Karpas-422 (cell line): ENCODE measurements at regions not wholly inside any gene's neighbourhood (a gene's known extent, or its start where the extent isn't known, plus 50 kb on each side); places are given as distances from the start of the nearest gene placed in this dataset.
"Not testable (repeated sequence)": the region's sequence is repeated elsewhere in the genome, so short reads cannot be mapped to it uniquely, and the experiment has no call there.

Experiments
- DNase-seq: peaks from one replicate; pipeline ENCODE4 v3.0.0-alpha.2; 2015
- H2AFZ ChIP-seq: fragments of 200-600 bp; sonication (generic); 2 replicates; pipeline ENCODE4 v1.6.1; 2014; ENCODE audit warnings: antibody characterized with exemption, low read length, mixed read lengths
- H3K27ac ChIP-seq: fragments of 200-600 bp; sonication (generic); 2 replicates; pipeline ENCODE4 v1.5.1; 2014; ENCODE audit warnings: mild to moderate bottlenecking, low read length, moderate library complexity
- H3K27me3 ChIP-seq: fragments of 200-600 bp; sonication (generic); 2 replicates; pipeline ENCODE4 v1.6.1; 2014; ENCODE audit warnings: low read length, mixed read lengths
- H3K36me3 ChIP-seq: fragments of 200-600 bp; sonication (generic); 2 replicates; pipeline ENCODE4 v1.6.1; 2014; ENCODE audit warnings: low read length, mixed read lengths; ENCODE audit not compliant: insufficient read depth
- H3K4me1 ChIP-seq: fragments of 200-600 bp; sonication (generic); 2 replicates; pipeline ENCODE4 v1.6.1; 2014; ENCODE audit warnings: mild to moderate bottlenecking, low read length, mixed read lengths
- H3K4me2 ChIP-seq: fragments of 200-600 bp; sonication (generic); 2 replicates; pipeline ENCODE4 v1.6.1; 2014; ENCODE audit warnings: low read length, low read depth, mild to moderate bottlenecking; ENCODE audit not compliant: poor library complexity, severe bottlenecking
- H3K4me3 ChIP-seq: fragments of 200-600 bp; sonication (generic); 2 replicates; pipeline ENCODE4 v1.5.1; 2014; ENCODE audit warnings: mild to moderate bottlenecking, antibody characterized with exemption, low read length, mixed read lengths
- H3K79me2 ChIP-seq: fragments of 200-600 bp; sonication (generic); 2 replicates; pipeline ENCODE4 v1.6.1; 2014; ENCODE audit warnings: mild to moderate bottlenecking, low read length, mixed read lengths
- H3K9ac ChIP-seq: fragments of 200-600 bp; sonication (generic); 2 replicates; pipeline ENCODE4 v1.6.0; 2014; ENCODE audit warnings: low read length
- H3K9me2 ChIP-seq: fragments of 200-600 bp; sonication (generic), shearing (Covaris generic); replicated peaks from 2 replicates; pipeline ENCODE4 v1.6.0; 2014; ENCODE audit warnings: mild to moderate bottlenecking, low read length, moderate library complexity; ENCODE audit not compliant: insufficient read depth
- H3K9me3 ChIP-seq: fragments of 300-700, 200-600 bp; sonication (generic); 2 replicates; pipeline ENCODE4 v1.6.1; 2014; ENCODE audit warnings: low read length, mixed read lengths
- H4K20me1 ChIP-seq: fragments of 200-600 bp; sonication (generic); 2 replicates; pipeline ENCODE4 v1.6.1; 2014; ENCODE audit warnings: mild to moderate bottlenecking, antibody characterized with exemption, low read length, low read depth; ENCODE audit not compliant: insufficient read depth

DNA sequence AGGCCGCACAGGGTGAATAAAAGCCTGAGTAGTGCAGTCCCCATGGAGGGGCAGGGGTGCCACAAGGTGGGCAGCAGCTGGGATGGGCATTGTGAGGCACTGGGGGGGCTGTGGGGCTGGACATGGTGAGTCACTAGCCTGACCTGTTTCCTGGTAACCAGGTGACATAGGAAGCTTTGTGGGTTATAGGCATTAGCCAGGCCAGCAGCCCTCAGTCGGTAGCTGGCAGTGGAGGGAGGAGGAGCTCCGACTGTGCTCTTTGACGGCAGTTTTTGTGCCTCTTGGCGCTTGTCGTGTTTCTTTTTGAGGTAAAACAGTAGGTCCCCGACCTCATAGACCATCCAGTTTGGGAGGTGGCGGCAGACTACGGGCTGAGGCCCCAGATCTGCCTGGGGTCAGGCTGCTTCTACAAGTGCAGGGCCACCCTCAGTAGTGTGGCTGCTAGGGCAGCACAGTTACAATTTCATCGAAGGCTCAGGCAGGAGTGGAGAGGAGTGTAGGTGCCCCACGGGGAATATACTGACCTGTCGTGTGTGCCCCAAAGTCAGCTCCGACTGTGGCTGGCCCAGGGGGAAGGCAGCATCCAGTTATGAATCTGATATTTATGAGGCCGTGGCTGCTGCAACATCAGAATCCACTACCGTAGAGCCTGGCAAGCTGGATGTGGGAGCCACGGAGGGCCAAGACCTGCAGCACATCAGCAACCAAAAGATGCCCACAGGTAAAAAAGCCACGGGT is 107.7 kb downstream of the CRYBB2 start:
- Histone ChIP-seq H3K4me1 (no peaks in the 10 kb centered on the region), H3K27ac (no peak overlapping the region), H3K4me2 (no peak overlapping the region), H3K9me3 (no peaks in the 10 kb centered on the region), H3K36me3 (no peaks in the 10 kb centered on the region), H3K27me3 (no peaks in the 10 kb centered on the region), H3K9ac (no peak overlapping the region), H2AFZ (no peak overlapping the region), H4K20me1 (no peaks in the 10 kb centered on the region), H3K9me2 (no peaks in the 10 kb centered on the region), H3K4me3 (no peak overlapping the region), H3K79me2 (no peaks in the 10 kb centered on the region)
- no peak for DNase-seq

DNA sequence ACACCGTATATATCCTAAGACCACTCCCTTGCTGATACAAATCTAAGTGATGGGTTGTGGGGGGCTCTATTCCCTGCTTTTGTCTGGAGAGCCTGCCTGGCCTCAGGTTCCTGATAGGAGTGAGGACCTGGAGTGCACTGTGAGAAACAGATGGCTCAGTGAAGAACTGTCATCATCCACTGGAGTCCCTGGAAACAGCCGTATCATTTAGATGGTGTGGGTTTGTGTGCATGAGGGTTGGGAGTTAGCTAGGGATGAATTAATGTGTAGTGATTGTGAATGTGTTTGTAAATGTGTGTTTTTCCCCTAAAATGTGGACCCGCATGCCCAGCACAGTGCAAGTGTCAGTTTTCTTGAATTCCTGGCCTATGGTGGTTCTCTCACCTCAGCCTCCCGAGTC is 111.6 kb downstream of the CRYBB2 start:
- Histone ChIP-seq H3K9ac (no peak overlapping the region), H3K79me2 (no peaks in the 10 kb centered on the region), H3K4me1 (no peaks in the 10 kb centered on the region), H3K9me2 (no peaks in the 10 kb centered on the region), H3K9me3 (no peaks in the 10 kb centered on the region), H2AFZ (no peak overlapping the region), H3K27me3 (no peaks in the 10 kb centered on the region), H4K20me1 (no peaks in the 10 kb centered on the region), H3K36me3 (no peaks in the 10 kb centered on the region), H3K4me2 (no peak overlapping the region), H3K27ac (no peak overlapping the region), H3K4me3 (no peak overlapping the region)
- DNase-seq = no peak

GRCh38 chr22:25331911-25332310 is 112.5 kb downstream of the CRYBB2 start:
- not testable (repeated sequence) for H3K27ac ChIP-seq, H3K9ac ChIP-seq, H3K27me3 ChIP-seq, DNase-seq, H3K9me3 ChIP-seq, H3K36me3 ChIP-seq, H2AFZ ChIP-seq, H3K4me2 ChIP-seq, H3K9me2 ChIP-seq, H4K20me1 ChIP-seq, H3K4me3 ChIP-seq, H3K79me2 ChIP-seq, H3K4me1 ChIP-seq

DNA sequence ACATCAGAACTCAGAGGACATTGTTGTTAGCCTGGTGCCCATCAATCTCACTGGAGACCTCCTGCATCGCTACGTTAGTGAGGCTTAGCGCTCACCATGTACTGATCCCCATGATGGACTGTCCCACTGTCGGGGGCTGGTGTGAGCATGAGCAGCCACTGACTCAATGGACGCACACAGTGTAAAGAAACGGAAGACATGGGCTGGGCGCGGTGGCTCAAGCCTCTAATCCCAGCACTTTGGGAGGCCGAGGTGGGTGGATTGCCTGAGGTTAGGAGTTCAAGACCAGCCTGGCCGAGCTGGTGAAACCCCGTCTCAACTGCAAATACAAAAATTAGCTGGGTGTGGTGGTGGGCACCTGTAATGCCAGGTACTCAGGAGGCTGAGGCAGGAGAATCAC is 112.9 kb downstream of the CRYBB2 start:
- H3K4me3 ChIP-seq = no peak overlapping the region
- no peak overlapping the region for H3K27ac ChIP-seq
- H3K4me1 ChIP-seq = no peaks in the 10 kb centered on the region
- no peaks in the 10 kb centered on the region for H3K9me3 ChIP-seq
- H3K9ac ChIP-seq = no peak overlapping the region
- H4K20me1 ChIP-seq = no peaks in the 10 kb centered on the region
- no peak for DNase-seq
- no peak overlapping the region for H2AFZ ChIP-seq
- no peaks in the 10 kb centered on the region for H3K36me3 ChIP-seq
- H3K9me2 ChIP-seq = no peaks in the 10 kb centered on the region
- H3K27me3 ChIP-seq = no peaks in the 10 kb centered on the region
- H3K79me2 ChIP-seq = no peaks in the 10 kb centered on the region
- no peak overlapping the region for H3K4me2 ChIP-seq

DNA sequence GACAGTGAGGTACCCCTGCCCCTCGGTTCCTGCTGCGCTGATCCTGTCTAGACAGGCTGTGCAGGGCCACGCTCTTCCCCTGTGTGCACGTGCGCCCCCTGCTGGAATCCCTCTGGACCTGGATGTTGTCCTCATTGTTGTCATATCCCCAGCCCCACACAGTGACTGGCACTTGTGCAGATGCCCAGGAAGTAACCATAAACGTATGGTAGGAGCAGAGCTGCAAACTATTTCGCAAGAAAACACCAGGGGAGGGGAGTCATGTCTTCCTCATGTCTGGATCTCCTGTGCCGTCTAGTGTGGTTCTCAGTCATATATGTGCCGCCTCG is 114.7 kb downstream of the CRYBB2 start:
- peak; percentile 79 for DNase-seq

DNA sequence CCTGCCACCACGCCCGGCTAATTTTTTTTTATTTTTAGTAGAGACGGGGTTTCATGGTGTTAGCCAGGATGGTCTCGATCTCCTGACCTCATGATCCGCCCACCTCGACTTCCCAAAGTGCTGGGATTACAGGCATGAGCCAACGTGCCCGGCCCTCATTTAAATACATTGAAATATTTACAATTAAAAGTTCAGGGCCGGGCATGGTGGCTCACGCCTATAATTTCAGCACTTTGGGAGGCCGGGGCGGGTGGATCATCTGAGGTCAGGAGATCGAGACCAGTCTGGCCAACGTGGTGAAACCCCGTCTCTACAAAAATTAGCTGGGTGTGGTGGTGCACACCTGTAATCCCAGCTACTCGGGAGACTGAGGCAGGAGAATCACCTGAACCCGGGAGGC is 115.2 kb downstream of the CRYBB2 start:
- DNase-seq, H3K4me1 ChIP-seq, H3K9me3 ChIP-seq, H3K4me2 ChIP-seq, H4K20me1 ChIP-seq, H2AFZ ChIP-seq, H3K27ac ChIP-seq, H3K36me3 ChIP-seq, H3K9ac ChIP-seq, H3K4me3 ChIP-seq, H3K27me3 ChIP-seq, H3K79me2 ChIP-seq, H3K9me2 ChIP-seq: not testable (repeated sequence)

More for the DNA sequence above, 114.7 kb downstream of the CRYBB2 start:
- no peaks in the 10 kb centered on the region for H3K9me3 ChIP-seq
- no peaks in the 10 kb centered on the region for H4K20me1 ChIP-seq
- H3K9ac ChIP-seq = no peak overlapping the region
- H3K27ac ChIP-seq = no peak overlapping the region
- H3K4me1 ChIP-seq = no peaks in the 10 kb centered on the region
- H3K36me3 ChIP-seq = no peaks in the 10 kb centered on the region
- no peak overlapping the region for H3K4me2 ChIP-seq
- no peak overlapping the region for H2AFZ ChIP-seq
- H3K9me2 ChIP-seq = no peaks in the 10 kb centered on the region
- H3K79me2 ChIP-seq = no peaks in the 10 kb centered on the region
- no peak overlapping the region for H3K4me3 ChIP-seq
- no peaks in the 10 kb centered on the region for H3K27me3 ChIP-seq

DNA sequence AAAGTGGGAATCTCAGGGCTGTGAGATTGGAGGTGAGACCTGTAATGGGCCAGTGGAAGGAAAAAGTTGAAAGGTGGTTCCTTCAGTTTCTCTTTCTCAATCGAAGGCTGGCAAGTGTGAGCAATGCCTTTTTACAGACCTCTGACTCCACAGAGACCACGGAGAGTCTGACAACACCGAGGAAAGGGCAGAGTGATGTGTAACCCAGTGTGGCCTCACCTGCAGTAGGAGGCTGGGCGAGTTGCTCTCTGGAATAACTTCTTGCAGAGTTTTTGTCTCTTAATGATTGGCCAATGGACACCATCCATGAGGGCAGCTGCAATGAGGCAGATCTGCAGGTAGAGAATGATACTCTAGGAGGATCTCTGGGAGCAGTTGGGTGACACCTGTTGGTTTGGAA is 115.8 kb downstream of the CRYBB2 start:
- not testable (repeated sequence) for H3K36me3 ChIP-seq, H3K9ac ChIP-seq, H3K9me3 ChIP-seq, H3K27me3 ChIP-seq, H3K4me2 ChIP-seq, H2AFZ ChIP-seq, H3K4me3 ChIP-seq, H3K79me2 ChIP-seq, H3K9me2 ChIP-seq, H3K4me1 ChIP-seq, H3K27ac ChIP-seq, DNase-seq, H4K20me1 ChIP-seq

GRCh38 chr22:25340536-25340935 is 121.1 kb downstream of the CRYBB2 start:
- H3K9me2 ChIP-seq, H3K4me2 ChIP-seq, H4K20me1 ChIP-seq, H3K9ac ChIP-seq, H3K4me3 ChIP-seq, H3K36me3 ChIP-seq, H3K9me3 ChIP-seq, H2AFZ ChIP-seq, H3K27me3 ChIP-seq, H3K4me1 ChIP-seq, H3K27ac ChIP-seq, H3K79me2 ChIP-seq, DNase-seq: not testable (repeated sequence)

DNA sequence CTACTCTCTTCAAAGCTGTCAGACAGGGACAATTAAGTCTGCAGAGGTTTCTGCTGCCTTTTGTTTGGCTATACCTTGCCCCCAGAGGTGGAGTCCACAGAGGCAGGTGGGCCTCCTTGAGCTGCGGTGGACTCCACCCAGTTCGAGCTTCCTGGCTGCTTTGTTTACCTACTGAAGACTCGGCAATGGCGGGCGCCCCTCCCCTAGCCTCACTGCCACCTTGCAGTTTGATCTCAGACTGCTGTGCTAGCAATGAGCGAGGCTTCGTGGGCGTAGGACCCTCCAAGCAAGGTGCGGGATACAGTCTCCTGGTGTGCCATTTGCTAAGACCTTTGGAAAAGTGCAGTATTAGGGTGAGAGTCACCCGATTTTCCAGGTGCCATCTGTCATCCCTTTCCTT is 124.9 kb downstream of the CRYBB2 start:
- H3K4me3 ChIP-seq, H3K4me1 ChIP-seq, H3K27ac ChIP-seq, H3K27me3 ChIP-seq, H4K20me1 ChIP-seq, H2AFZ ChIP-seq, H3K36me3 ChIP-seq, H3K9me3 ChIP-seq, H3K9me2 ChIP-seq, DNase-seq, H3K9ac ChIP-seq, H3K79me2 ChIP-seq, H3K4me2 ChIP-seq: not testable (repeated sequence)
